GM23338 (cell line): ENCODE measurements at regions not wholly inside any gene's neighbourhood (a gene's known extent, or its start where the extent isn't known, plus 50 kb on each side); places are given as distances from the start of the nearest gene placed in this dataset.

Source experiments
- ATAC-seq: fragments of 200-7000 bp; cut with Tn5 transposase; 3 replicates; pipeline ENCODE4 v1.9.1; 2020
- DNase-seq: peaks from one replicate; pipeline ENCODE4 v3.0.0-alpha.2; 2015; ENCODE audit warnings: low spot score
- H2AFZ ChIP-seq: fragments of 200-600 bp; sonication (generic); 2 replicates; pipeline ENCODE4 v1.8.0; 2016; ENCODE audit warnings: antibody characterized with exemption, mild to moderate bottlenecking, moderate library complexity
- H3F3A ChIP-seq: fragments of 200-600 bp; sonication (generic); replicated peaks from 2 replicates; pipeline ENCODE4 v1.8.0; 2017; ENCODE audit warnings: antibody characterized with exemption, mixed run types, low read depth
- H3K27ac ChIP-seq: fragments of 200-600 bp; sonication (generic); 2 replicates; pipeline ENCODE4 v1.6.1; 2016; ENCODE audit warnings: low read depth
- H3K27me3 ChIP-seq: fragments of 200-600 bp; sonication (generic); 2 replicates; pipeline ENCODE4 v1.8.0; 2016; ENCODE audit warnings: mild to moderate bottlenecking, mixed run types, moderate library complexity; ENCODE audit not compliant: insufficient read depth
- H3K36me3 ChIP-seq: fragments of 200-600 bp; sonication (generic); 2 replicates; pipeline ENCODE4 v1.8.0; 2016; ENCODE audit warnings: mild to moderate bottlenecking; ENCODE audit not compliant: insufficient read depth
- H3K4me1 ChIP-seq: fragments of 200-600 bp; sonication (generic); 2 replicates; pipeline ENCODE4 v1.8.0; 2016; ENCODE audit warnings: mild to moderate bottlenecking, moderate library complexity; ENCODE audit not compliant: insufficient read depth
- H3K4me2 ChIP-seq: fragments of 200-600 bp; sonication (generic); 2 replicates; pipeline ENCODE4 v1.7.1; 2017; ENCODE audit warnings: mixed run types
- H3K4me3 ChIP-seq: fragments of 200-600 bp; sonication (generic); 2 replicates; pipeline ENCODE4 v1.6.1; 2016; ENCODE audit warnings: mixed run types
- H3K79me2 ChIP-seq: fragments of 200-600 bp; sonication (generic); replicated peaks from 2 replicates; pipeline ENCODE4 v1.8.0; 2017; ENCODE audit warnings: mild to moderate bottlenecking; ENCODE audit not compliant: insufficient read depth
- H3K9me2 ChIP-seq: fragments of 200-600 bp; sonication (generic); 2 replicates; pipeline ENCODE4 v1.8.0; 2017; ENCODE audit not compliant: insufficient read depth
- H4K20me1 ChIP-seq: fragments of 200-600 bp; sonication (generic); replicated peaks from 2 replicates; pipeline ENCODE4 v1.8.0; 2017; ENCODE audit warnings: mild to moderate bottlenecking; ENCODE audit not compliant: insufficient read depth
- H3K27ac Mint-ChIP-seq: 2 replicates; pipeline ENCODE4 v1.8.0; 2020; ENCODE audit warnings: inconsistent platforms, mild to moderate bottlenecking, moderate library complexity, mixed read lengths
- H3K27me3 Mint-ChIP-seq: 3 replicates; pipeline ENCODE4 v1.8.0; 2022; ENCODE audit warnings: low read depth, mild to moderate bottlenecking, moderate library complexity, mixed read lengths, inconsistent platforms; ENCODE audit not compliant: insufficient read depth, poor library complexity
- H3K36me3 Mint-ChIP-seq: 3 replicates; pipeline ENCODE4 v1.8.0; 2021; ENCODE audit warnings: low read depth, mild to moderate bottlenecking, inconsistent platforms, moderate library complexity, mixed read lengths
- H3K4me1 Mint-ChIP-seq: 3 replicates; pipeline ENCODE4 v1.8.0; 2020; ENCODE audit warnings: mild to moderate bottlenecking, inconsistent platforms, mixed read lengths
- H3K4me3 Mint-ChIP-seq: 3 replicates; pipeline ENCODE4 v1.8.0; 2021; ENCODE audit warnings: moderate library complexity, mild to moderate bottlenecking, inconsistent platforms, mixed read lengths
- H3K9me3 Mint-ChIP-seq: 3 replicates; pipeline ENCODE4 v1.8.0; 2020; ENCODE audit warnings: moderate library complexity, mild to moderate bottlenecking, inconsistent platforms, mixed read lengths
- CREB1 ChIP-seq: fragments of 250-450 bp; sonication (Bioruptor Pico); IDR thresholded peaks from 2 replicates; pipeline ENCODE4 v1.5.0; 2020; ENCODE audit warnings: low read depth, mild to moderate bottlenecking, moderate library complexity
- CTCF ChIP-seq, 2 experiments: fragments of 200-600 bp in 1 of 2; sonication (generic) in 1 of 2; conservative IDR thresholded peaks; 2 replicates each; pipeline versions ENCODE4 v1.5.1 to v1.6.1; 2016 to 2017; ENCODE audit warnings: antibody characterized with exemption in 2 of 2, low read depth in 2 of 2, mild to moderate bottlenecking in 2 of 2, moderate library complexity in 1 of 2
- ETS1 ChIP-seq: IDR thresholded peaks from 2 replicates; pipeline ENCODE4 v1.6.1; 2016; ENCODE audit warnings: antibody characterized with exemption
- EZH2 ChIP-seq: fragments of 200-600 bp; sonication (generic); IDR thresholded peaks from one replicate; pipeline ENCODE4 v1.8.0; 2017; ENCODE audit warnings: antibody characterized with exemption, mild to moderate bottlenecking, low read depth; ENCODE audit not compliant: unreplicated experiment
- EZH2phosphoT487 ChIP-seq: fragments of 200-600 bp; sonication (generic); IDR thresholded peaks from one replicate; pipeline ENCODE4 v1.8.1; 2018; ENCODE audit warnings: antibody characterized with exemption; ENCODE audit not compliant: unreplicated experiment
- JUNB ChIP-seq: IDR thresholded peaks from one replicate; pipeline ENCODE4 v1.6.1; 2016; ENCODE audit warnings: antibody characterized with exemption; ENCODE audit not compliant: unreplicated experiment
- NANOG ChIP-seq: IDR thresholded peaks from 2 replicates; pipeline ENCODE4 v1.6.1; 2016; ENCODE audit warnings: antibody characterized with exemption, borderline replicate concordance
- REST ChIP-seq: IDR thresholded peaks from one replicate; pipeline ENCODE4 v1.6.1; 2018; ENCODE audit warnings: antibody characterized with exemption; ENCODE audit not compliant: unreplicated experiment
- STAT1 ChIP-seq: IDR thresholded peaks from one replicate; pipeline ENCODE4 v1.6.1; 2016; ENCODE audit warnings: antibody characterized with exemption; ENCODE audit not compliant: unreplicated experiment
- ZNF114 ChIP-seq: fragments of 250-450 bp; sonication (Bioruptor Pico); IDR thresholded peaks from 2 replicates; pipeline ENCODE4 v1.5.0; 2020; ENCODE audit warnings: mild to moderate bottlenecking, moderate library complexity
- ZNF331 ChIP-seq: fragments of 250-450 bp; sonication (Bioruptor Pico); IDR thresholded peaks from 2 replicates; pipeline ENCODE4 v1.5.0; 2020; ENCODE audit warnings: low read depth, mild to moderate bottlenecking, moderate library complexity

GRCh38 chr1:101360506-101360905 is 123.7 kb downstream of the S1PR1 start (continued):
- TF ChIP-seq ETS1 (no peak), JUNB (no peak), NANOG (no peak), EZH2 (no peak), EZH2phosphoT487 (no peak), ZNF114 (CRISPR knock-in tag) (no peak), ZNF331 (CRISPR knock-in tag) (no peak), CTCF (conservative IDR thresholded peaks at IDR 0.05; ENCODE audit: low read depth in 2 of 2) (no peak), CREB1 (CRISPR knock-in tag) (no peak), REST (no peak), STAT1 (no peak)

GRCh38 chr1:101363891-101364318 is 127.1 kb downstream of the S1PR1 start:
- Mint-ChIP-seq H3K9me3 (peaks cover 3% of the 10 kb centered on the region; the same call in 1 of the 3 replicates), H3K4me3 (no peak overlapping the region), H3K4me1 (peaks cover 5% of the 10 kb centered on the region; the same call in 2 of the 3 replicates), H3K27me3 (no peaks in the 10 kb centered on the region), H3K36me3 (no peaks in the 10 kb centered on the region; the same call in 2 of the 3 replicates), H3K27ac (no peak overlapping the region)
- no peak for ATAC-seq
- peaks cover 11% of the 10 kb centered on the region; the same call in 1 of the 2 replicates for H3K9me2 ChIP-seq
- no peak overlapping the region for H3K4me2 ChIP-seq
- no peak for DNase-seq
- H3K4me1 ChIP-seq: no peaks in the 10 kb centered on the region
- H3K36me3 ChIP-seq: no peaks in the 10 kb centered on the region
- no peaks in the 10 kb centered on the region for H3K27me3 ChIP-seq
- no peak overlapping the region for H2AFZ ChIP-seq
- no peak for TF ChIP-seq CREB1 (CRISPR knock-in tag)
- TF ChIP-seq ZNF114 (CRISPR knock-in tag): no peak
- no peak for TF ChIP-seq EZH2phosphoT487
- no peak overlapping the region for H3K27ac ChIP-seq
- no peaks in the 10 kb centered on the region for H3F3A ChIP-seq
- no peaks in the 10 kb centered on the region for H3K79me2 ChIP-seq
- H3K4me3 ChIP-seq: no peak overlapping the region
- no peaks in the 10 kb centered on the region for H4K20me1 ChIP-seq
